CD4-positive, alpha-beta T cell treated with Interleukin-12 subunit alpha and Interleukin-12 subunit beta, for 1 hour (primary cell): ENCODE measurements at regions not wholly inside any gene's neighbourhood (a gene's known extent, or its start where the extent isn't known, plus 50 kb on each side); places are given as distances from the start of the nearest gene placed in this dataset.

Source experiments
- DNase-seq: peaks from one replicate; pipeline ENCODE4 v3.0.0-alpha.2; 2020

DNA sequence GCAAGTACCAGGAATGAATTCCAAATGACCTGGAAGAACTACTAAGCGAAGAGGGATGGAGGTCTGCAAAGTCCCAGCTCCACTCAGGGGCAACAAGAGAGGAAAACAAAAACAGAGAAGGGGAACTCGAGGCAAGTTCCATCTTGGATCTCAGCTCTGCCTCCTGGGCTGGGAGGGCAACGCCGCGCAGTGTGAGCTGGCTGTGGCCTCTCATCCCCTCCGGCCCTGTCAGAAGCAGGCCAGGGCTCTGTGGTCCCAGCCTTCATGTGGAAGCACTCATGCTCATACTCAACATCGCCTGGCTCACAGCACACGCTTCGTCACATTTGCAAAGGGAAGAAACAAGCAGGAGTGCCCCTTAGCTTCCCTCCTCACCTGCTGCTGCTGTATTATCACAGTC is 627.9 kb upstream of the MGMT start:
- DNase-seq = no peak

DNA sequence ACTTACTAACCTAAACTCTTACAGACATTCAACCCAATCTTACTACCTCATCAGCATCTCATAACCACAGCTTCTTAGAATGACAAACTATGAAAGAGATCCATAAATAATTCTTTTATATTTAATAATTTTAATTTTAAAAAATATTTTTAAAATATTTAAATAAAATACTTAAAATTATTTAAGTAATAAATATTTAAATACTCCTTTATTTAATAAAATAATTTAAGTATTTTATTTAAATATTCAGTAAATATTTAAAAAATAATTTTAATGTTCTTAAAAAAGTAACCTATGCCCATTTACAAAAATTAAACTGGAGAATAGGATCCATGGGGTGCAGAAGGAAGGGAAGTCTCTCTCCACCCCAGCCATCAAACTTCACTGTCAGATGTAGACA is 627.3 kb upstream of the MGMT start:
- no peak for DNase-seq

DNA sequence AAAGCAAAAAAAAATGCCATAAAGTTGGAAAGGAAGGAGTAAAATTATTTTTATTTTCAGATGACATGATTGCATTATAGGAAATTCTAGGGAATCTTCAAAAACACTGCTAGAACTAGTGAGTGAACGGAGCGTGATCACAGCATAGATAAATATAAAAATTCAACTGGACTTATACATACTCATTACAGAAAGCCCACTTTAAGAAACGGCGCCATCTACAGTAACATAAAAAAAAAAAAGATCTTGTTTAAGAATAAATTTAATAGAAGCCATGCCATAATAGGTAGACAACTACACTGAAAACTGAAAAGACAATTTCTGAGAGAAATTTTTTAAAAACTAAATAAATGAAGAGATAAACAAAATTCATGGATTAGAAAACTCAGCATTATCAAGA is 623.1 kb upstream of the MGMT start:
- no peak for DNase-seq

DNA sequence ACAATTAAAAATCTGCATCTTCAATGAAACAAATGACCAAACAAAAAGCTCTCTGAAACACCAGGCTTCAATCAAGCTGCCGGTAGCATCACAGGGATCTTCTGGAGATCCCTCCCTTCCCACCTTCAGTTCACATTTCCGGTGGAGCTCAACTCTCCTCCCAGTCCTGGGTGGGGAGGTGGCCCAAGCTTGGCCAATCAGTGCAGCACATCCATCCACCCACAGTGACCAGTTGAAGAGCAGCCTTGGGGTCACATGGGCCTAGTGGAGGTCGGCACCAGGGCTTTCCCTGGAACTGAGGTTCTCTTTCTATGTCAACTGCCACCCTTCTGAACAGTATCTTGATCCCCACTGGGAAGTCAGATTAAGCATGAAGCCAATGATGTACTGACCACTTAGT is 620.1 kb upstream of the MGMT start:
- no peak for DNase-seq

DNA sequence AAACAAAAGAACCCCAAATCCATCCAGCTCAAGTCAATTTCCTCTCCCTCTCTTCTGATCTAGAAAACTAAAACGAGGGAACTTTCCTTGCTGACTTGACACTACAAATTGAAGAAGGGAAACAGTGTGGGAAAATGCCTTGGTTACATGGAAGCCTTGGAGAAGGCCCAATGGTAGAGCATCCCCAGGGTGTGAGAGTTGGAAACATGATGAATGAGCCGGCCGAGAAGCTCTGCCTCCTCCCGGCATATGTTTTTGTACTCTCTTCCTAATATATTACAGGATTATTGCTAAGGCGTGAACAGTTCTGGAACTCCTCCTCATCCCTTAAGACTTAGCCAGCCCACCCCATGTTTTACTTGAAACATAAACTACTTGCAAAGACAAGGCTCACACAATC is 618.2 kb upstream of the MGMT start:
- DNase-seq = no peak

DNA sequence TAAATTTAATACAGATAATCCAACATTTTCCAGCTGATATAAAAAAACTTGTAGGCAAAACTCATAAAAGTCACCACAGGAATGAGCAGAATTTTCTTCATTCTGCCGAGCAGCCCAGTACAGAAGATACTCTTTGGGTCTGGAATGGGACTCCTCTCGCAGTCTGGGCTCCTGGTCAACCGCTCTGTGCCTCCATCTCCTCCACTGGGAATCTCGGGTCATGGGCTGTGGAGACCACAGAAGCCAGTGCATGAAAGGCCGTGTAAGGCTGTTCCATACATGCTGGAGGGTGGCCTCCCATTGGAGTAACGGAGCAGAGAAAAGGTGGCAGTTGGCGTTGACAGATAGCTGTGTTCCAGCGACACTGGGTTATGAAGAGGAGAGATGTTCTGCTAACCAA is 616.4 kb upstream of the MGMT start:
- no peak for DNase-seq

DNA sequence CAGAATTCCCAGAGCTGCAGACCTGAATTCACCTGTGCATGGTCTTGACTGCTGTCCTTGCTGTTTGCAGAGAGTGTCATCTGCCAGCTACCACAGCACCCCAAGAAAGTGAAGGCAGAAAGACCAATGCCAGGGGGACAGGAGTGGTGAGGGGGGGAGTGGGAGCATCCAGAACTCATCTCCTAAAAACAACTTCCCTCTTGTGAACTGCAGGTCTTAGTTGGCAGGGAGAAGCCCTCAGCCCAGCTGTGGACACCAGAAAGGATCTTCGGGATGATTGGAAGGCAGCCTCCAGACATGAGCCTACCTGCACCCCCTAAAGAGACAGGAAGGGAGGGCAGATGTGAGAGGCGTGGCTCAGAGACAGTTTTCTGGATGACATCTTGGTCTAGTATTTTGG is 615.8 kb upstream of the MGMT start:
- no peak for DNase-seq

DNA sequence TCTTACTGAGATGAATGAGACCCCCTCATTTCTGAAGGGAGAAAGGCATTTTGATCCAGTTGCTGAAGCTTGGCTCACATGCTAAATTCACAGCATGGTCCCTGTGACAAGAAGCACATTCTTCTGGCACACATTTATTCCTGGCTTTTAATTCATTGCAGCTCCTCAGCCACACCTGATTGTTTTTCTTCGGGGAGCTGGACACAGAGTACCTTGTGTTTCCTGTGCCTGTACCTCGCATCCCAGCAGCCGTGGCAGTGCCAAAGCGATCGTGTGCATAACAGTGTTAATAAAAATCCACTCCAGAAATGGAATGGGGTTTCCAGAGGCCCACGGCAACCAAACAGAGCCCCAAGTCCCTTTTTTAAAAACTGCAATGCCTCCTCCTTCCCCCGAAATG is 615.3 kb upstream of the MGMT start:
- no peak for DNase-seq

DNA sequence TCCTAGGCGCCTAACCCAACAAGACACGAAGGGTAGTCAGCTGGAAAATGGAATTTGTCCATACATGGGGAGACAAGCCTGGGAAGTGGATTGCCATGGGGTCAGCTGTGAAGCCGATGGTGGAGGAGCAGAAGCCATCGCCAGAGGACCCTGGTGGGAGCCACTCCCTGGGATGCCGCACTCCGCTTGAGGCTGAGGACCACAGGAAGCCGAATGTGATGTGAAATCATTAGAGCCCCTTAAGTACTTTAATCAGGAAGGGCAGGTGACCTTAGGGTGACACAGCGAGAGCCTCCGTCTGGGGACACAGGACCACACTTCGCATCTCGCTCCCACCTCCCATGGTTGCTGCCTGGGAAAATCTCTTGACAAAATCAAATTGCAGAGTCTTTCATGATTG is 614.6 kb upstream of the MGMT start:
- no peak for DNase-seq

DNA sequence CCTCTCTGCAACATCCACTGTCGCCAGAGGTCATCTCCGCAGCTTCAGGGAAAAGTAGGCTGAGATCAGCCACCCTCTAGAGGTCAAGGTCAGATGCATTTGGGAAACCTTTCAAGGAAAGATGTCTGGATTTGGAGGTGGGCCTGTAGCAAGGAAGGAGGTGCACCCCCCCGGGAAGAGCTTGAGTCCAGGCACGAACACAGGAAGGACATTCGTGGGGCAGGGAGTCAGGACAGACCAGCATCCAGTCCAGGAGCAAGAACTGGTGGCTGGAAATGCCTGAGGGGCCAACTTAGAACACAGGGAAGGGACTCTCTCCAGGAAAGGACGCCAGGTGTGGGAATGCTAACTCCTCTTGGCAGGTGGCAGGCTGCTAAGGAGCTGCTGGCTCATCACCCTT is 614.1 kb upstream of the MGMT start:
- DNase-seq = no peak

DNA sequence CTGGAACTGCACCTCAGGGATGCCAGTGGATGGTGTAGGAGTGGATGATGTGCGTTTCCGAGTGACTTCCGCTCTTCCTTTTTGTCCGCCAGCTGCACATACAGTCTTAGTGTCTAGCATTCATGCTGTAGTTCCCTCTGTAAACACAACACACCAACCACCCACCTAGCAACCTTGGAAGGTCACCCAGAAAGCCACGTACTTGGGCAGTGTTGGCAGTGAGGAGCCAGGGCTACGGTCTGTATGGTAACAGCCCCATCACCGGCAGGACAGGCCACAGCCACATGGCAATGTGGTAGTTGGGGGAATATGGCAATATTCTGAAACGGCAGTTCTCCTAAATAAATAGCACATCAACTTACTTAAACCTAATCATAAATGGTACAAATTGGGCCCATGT is 613.5 kb upstream of the MGMT start:
- no peak for DNase-seq

DNA sequence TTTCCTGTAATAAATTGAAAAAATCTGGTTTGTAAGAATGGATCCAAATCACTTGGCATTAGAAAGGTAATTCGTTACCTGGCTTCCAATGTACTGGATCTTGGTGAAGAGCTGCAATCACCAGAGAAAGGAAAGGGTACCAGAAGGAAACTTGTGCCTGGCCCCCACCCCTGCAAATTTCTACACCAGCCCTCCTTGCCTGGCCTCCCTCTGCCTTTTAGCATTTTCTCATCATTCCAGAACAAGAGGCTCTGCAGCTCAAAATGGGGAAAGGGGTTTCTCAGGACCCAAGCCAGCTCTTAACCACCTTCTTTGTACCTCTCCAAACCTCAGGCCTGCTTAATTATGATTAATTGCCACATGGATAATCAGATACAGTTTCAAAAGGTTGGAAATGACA is 612.8 kb upstream of the MGMT start:
- no peak for DNase-seq

DNA sequence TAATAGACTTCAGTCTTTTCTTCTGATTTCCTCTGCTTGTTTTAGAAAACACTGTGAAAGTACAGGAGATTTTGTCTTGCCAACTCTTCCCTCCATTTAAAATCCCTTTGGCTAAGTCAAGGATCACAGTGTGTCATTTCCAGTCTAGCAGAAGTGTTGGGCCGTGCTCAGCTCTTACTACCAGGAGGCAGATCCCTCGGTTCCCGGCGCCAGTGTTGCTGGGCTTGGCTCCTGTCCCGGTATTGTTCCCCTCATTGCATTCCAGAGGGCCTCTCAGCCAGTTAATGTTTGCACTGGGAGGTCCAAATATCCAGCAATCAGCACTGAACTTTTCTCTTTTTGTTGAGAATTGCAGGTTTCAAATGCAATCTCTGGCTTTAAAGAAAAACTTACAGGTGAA is 612.1 kb upstream of the MGMT start:
- no peak for DNase-seq

DNA sequence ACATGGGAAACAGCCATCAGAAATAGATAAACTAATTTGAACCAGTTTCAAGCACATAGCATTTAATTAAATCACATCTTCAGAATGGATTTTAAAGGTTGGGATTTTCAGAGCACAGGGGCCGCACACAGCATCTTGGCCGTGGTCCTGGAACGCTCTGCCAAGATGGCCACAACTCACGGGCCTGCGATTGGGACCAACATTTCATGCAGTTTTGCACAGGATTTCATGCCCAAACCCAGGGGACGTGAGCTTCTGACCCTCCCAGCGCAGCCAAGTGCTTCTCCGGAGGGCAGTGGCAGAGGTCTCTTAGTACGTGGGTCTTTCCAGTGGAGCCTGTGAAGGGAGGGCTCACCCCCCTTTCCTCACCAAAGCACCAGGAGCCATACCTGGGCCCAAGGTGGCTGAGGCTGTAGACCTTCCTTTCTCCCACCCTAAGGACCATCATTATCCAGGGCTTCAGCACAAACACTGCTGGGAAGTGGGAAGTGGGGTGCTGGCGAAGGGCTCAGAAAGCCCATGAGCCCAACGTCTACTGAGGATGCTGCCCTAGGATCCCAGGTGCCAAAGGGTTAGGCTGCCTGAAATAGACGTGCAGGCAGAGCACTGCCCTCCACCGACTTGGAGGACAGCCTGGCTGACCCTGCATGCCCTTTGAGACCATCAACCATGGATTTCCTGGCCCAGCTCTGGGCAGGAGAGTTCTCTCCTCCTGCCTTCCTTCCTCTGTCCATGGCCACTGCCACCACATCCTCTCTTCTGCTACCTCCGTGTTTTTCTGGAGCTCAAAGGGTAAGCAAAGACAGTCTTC is 611.2 kb upstream of the MGMT start:
- no peak for DNase-seq

DNA sequence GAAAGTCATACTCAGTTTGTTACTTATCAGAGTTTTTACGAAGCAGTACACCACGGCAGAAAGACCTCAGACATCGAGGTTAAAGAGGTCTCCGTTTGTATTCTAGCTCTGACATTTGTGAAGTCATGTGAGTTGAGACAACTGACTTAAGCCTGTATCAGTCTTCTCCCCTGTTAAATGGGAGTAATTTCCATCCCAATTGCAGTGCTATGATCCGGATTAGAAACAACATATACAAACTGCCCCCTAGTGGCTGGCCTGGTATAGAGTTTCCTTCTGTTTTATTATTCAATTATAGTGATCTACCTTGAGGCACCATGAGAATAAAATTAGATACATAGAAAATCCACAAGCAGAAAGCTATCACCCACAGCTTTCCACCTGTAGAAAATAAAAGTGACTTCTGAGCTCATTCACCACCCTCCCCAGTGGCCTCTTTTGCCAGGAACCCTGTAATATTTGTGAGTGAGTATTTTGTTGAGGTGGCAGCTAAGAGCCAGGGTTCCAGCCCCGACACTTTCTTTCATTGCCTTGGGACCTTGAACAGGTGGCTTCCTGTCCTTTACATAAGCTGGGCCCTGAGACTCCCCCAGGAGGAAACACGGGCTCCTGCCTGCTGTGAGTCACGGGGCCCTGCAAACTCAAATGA is 607.2 kb upstream of the MGMT start:
- peak; percentile 3 for DNase-seq

DNA sequence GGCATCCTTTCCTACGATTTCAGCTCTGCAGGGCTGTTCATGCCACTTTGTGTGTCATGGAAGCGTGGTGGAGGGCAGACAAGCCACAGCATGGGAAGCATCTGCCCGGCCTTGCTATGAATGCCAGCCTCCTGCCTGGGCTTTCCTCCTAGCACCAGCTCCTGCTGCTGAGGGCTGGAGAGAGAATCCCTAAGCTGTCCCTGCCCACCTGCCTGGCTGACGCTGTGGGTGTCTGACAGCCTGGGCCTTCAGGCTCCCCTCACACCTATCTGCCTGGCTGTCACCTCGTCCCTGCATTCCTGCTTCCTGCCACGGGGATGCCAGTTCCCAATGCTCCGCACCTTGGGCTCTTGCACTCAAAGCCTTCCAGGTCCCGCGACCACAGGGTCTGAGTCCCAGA is 606.5 kb upstream of the MGMT start:
- no peak for DNase-seq

DNA sequence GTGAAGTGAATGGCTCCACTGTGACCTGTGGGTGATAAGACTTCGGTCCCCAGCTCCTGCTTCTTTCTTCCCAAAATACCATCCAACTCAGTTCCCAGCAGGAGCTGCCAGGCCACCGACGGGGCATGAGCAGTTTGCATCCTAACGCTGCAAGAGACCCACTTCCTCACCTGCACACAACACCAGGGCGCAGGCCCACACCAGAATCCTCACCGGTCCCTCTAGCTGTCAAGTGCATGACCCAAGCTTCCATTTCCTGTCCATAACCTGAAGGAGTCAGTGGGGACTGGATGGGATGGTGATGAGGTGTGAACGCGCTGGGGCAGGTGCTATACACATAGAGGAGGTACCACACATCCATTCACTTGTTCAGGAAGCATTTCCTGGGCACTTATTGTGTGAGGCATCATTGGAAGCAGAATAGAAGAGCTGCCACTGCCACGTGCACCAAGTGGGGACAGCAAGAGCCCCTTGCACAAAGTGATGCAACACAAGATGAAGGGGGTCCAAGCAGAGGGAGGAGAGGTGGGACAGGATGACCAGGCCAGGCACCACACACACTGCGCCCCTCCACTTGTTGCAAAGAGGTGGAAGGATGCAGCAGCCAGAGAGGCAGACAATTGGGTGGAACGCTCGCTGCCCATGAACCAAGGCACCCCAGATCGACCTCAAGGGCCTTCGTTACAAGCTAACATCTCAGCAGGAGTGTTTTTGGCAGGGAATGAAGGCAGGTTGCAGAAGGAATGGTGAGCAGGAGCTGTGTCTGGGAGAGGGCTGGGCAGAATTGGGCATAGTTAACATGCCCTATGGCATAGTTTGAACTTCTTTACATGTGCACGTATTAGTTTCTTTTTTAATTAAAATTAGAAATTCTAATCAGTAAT is 605.8 kb upstream of the MGMT start:
- no peak for DNase-seq

DNA sequence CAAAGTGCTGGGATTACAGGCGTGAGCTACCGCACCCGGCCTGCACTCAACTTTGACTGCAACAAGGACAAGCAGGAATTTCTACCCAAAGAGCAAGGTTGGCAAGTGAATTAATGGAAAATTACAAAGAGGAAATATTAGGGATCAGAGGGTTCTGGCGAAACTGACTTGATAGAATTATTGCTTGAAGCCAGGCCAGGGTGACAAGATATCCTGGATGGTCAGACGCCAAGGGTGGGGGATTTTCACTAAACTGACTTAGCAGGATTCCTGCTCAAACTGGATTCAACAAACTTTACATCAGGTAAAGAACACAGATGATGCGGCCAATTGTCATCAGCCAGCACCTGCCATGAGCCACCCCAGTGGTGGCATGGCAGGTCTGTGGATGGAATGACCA is 603.6 kb upstream of the MGMT start:
- no peak for DNase-seq

DNA sequence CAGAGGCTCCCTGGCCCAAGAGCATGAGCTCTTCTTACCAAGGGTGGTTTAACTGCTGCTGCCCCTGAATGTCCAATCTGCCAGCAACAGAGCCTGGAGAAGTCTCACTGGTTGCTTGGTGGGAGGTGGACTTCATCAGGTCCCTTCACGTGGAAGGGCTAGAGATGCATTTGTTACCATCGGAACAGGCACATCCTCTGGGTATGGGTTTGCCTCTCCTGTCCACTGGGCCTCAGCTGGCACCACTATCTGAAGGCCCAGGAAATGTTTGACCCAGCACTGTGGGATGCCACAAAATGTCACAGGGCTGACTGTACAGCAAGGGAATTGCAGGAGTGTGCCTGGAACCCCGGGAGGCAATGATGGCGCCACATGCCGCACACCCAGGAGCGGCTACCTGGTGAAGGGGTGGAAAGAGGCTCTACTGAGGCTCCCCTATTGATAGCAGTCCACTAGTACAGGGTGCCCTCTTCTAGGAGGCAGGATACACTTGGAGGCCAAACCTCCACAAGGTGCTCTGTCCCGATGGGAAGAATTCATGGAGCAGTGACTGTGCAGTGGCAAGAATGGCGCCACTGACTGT is 603.1 kb upstream of the MGMT start:
- no peak for DNase-seq

DNA sequence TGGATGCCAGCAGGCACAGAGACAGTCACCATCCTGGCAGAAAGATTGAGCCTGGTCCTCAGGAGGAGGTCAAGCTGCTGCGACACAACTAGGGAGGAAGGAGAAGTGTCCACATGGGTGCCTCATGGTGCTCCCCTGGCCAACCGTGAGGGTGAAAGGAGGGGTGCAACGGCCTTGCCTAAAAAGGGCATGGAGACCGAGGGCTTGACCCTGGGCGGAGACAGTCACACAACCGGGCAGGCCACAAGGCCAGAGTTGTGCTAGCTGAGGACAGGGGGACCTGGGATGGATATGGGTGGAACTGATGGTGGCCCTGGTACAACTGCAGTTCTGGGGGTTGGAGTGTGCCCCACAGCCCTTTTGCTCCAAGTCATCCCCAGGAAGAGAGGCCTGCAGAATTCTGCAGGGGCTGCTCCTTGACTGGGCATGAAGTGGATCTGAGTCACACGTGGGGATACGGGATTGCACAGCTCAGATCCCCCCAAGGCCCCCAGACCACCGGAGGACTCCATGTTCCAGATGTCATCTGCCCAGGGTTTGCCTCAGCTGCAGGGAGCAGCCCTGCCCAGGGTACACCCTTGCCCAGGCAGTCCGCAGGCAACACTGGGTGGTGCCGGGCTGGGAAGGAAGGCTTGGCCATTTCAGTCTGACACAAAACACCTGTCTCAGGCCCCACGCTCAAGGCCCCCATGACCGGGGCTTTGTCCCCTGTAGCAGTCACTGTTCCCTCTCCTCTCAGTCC is 602.3 kb upstream of the MGMT start:
- no peak for DNase-seq

DNA sequence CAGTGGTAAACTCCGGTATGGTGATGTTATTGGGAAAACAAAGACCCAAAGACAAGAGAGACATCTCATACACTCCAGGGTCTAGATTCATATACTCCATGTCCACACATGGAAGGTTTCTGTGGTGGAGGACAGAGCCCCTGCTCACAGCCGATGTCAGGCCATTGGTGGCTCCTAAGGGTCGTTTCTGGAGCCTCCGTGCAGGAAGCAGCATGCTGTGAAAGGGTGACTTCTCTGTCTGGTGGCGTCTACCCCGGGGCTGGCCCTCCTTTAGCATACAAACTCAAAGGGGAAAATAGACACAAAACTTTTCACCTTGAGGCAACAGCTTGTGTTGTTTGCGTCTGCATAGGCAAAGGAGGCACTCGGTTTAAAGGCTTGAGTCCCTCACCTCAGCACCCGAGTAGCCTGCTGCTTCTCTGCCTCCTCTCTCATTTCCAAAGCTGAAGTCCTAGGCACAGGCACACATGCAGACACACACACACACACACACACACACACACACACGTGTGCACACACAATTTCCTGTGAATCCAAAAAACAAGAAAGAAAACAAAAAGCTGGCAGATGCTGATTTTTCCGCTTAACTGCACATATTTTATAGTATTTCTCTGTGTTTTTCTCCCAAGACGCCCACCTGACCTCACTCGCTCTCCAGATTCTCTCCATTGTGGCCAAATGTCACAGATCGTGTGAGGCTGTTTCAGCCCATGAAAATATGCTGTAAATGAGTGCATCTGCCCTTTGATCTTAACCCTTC is 601.4 kb upstream of the MGMT start:
- no peak for DNase-seq

DNA sequence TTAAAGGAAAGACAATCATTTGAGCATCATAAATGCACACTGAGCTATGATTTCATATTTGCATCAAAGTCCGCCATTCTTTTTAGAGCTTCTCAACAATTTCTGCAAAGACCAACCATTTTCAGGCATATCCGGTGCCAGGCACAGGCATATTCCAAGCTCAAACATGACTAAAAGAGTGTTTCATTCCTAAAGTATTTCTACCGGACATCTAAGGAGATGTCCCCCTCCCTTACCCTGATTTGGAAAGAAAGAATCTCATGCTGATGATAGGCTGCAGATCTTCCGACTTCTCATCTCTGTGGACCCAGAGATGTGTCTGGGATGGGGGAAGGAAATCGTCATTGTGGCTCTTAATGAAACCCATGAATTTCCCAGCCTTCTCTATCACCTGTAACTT is 600.5 kb upstream of the MGMT start:
- DNase-seq = no peak
